ENCODE measurements at regions not wholly inside any gene's neighbourhood (a gene's known extent, or its start where the extent isn't known, plus 50 kb on each side); places are given as distances from the start of the nearest gene placed in this dataset.

- in situ Hi-C loops (cut with HindIII; ENCODE audit: low pct_ligation_motif_present, low pct_unique_long_range_greater_than_20kb, low sequenced_read_pairs): no loop called here
Measured at GRCh38 chr4:159052315-159052714, 50.6 kb upstream of the RAPGEF2 start.

More at GRCh38 chr4:159052315-159052714, 50.6 kb upstream of the RAPGEF2 start:
- DNase-seq: no peak
